LNCAP (cell line): ENCODE measurements at regions not wholly inside any gene's neighbourhood (a gene's known extent, or its start where the extent isn't known, plus 50 kb on each side); places are given as distances from the start of the nearest gene placed in this dataset.

ENCODE experiments used
- TF ChIP-seq, protein P1 (sequence below): fragments of 450-650 bp; IDR thresholded peaks from 2 replicates; pipeline ENCODE4 v1.5.1; 2017; ENCODE audit warnings: mild to moderate bottlenecking

DNA sequence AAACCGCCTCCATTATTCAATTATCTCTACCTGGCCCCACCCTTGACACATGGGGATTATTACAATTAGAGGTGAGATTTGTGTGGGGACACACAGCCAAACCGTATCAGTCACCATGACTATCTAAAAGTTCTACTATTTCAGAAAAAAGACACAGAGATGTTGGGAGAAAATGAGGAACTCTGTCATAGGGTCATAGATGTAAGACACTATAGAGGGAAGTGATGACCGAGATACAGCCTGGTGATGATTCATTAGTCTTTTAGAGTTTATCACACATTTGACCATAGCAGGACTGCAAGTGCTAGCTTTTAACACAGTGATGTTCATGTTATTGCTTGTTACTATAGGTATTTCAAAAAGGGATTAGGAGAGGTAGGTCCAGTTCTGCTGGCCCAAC lies 357.0 kb upstream of the AADAT start:
- TF ChIP-seq, protein P1, sequence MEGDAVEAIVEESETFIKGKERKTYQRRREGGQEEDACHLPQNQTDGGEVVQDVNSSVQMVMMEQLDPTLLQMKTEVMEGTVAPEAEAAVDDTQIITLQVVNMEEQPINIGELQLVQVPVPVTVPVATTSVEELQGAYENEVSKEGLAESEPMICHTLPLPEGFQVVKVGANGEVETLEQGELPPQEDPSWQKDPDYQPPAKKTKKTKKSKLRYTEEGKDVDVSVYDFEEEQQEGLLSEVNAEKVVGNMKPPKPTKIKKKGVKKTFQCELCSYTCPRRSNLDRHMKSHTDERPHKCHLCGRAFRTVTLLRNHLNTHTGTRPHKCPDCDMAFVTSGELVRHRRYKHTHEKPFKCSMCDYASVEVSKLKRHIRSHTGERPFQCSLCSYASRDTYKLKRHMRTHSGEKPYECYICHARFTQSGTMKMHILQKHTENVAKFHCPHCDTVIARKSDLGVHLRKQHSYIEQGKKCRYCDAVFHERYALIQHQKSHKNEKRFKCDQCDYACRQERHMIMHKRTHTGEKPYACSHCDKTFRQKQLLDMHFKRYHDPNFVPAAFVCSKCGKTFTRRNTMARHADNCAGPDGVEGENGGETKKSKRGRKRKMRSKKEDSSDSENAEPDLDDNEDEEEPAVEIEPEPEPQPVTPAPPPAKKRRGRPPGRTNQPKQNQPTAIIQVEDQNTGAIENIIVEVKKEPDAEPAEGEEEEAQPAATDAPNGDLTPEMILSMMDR = no peak

DNA sequence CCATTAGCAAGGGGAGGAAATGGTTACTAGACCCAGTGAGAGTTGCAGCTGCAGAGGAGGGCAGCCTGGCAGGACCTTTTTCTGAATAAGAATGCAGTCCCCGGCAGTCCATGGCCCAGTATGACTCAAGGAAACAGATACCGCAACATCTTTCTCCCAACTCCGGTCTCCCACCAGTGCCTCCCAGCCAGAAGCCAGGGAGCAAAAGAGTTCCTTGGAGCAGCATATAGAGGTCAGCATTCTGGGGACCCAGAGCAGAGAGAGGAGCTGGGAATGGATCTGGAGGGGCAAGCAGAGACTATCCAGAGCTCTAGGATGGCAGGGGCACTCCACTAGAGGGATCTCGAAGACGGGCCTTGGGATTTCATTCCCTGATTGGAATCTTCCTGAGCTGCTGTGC lies 339.2 kb upstream of the AADAT start:
- TF ChIP-seq, protein P1 = no peak

DNA sequence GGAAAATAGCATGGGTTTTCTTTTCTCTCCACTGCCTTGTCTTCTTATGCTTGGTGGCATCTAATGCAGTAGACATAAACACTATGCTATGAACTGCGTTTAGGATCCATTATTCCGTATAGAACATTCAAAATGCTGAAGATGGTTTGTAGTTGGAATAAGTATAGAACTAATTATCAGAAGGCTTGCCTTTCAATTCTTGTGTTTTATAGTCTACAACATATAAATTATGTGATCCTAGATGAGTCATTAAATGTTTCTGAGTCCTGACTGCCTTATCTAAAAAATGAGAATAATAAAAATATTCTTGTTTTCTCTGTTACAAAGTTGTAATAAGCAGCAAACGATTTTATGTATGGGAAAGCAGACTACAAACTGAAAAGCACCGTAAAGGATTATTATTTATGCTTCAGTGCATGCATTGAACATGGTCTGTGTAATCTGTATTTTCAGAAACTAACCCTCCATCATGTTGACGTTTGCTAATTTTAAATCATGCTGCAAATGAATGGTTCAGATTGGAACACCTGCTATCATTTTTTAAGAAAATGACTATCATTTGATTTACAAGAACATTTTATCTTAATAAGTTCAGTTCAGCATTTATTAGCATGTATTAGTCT lies 335.9 kb upstream of the AADAT start:
- TF ChIP-seq, protein P1 = no peak

DNA sequence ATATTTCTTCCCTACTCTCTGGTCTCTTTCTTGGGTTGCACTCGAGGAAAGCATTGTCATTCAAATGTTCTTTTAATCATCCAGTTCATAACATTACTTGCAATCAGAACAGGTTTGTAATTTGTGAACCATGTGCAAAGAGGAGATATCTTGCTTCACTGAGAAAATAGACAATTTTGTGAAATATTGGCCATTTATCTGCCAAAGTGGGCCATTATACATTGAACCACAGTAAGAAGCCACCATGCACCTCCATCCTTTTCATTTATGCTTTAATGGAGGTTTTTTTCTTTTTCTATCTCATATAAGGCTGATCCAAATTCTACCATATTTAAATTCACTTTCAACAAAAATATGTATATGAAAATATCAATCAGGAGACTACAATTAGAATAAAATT lies 335.3 kb upstream of the AADAT start:
- TF ChIP-seq, protein P1 = no peak

DNA sequence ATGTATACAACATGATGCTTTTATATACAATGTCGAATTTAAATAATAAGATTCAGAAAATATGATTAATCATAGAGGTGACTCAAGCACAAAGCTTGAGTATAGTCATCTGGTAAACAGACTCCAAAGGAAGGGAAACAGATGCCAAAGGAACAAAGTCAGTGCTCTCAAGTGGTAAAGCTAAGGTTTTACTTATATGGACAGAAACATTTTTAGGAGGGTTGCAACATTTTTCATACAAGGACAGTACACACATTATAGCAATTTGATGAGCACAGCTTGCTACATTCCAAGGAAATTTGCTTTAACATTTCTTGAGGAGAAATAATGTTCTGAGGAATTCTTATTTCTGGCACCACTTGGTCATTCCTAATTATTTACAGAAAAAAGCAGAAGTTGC lies 333.4 kb upstream of the AADAT start:
- TF ChIP-seq, protein P1 = no peak

DNA sequence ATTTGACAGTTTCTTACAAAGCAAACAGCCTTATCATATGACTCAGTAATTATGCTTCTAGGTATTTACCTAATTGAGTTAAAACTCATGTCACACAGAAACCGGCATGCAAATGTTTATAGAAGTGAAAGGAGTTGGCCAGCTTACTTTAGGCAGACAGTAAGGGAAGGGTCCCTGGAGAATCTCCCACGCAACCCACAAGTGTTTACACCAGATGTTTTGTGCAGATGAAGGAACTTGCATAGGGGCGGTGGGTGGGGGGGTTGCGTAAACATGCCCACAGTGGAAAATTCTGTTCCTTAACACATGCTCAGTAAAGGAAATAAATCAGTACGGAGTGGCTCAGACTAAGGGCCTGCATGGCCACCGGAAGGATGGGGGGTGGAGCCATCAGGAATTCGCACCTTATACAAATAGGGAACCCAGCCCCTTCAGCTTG lies 330.5 kb upstream of the AADAT start:
- TF ChIP-seq, protein P1 = no peak

DNA sequence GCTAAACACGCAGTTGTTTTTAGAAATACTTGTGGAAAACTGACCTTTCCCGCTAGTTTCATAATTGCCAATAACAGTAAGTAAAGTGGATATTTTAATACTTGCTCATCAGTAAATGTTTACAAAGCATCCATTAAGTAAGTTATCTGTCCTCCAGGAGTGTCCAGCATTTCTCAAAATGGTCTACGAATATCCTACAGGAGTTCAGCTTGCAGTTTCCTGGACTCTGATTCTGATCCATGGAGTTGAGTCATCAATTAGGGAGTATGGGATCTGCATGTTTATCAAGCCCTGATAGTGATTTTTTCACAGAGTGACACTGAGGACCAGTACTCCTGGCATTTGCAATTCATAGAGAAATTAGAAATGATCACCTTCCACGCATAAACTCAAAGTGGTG lies 325.2 kb upstream of the AADAT start:
- TF ChIP-seq, protein P1 = no peak

DNA sequence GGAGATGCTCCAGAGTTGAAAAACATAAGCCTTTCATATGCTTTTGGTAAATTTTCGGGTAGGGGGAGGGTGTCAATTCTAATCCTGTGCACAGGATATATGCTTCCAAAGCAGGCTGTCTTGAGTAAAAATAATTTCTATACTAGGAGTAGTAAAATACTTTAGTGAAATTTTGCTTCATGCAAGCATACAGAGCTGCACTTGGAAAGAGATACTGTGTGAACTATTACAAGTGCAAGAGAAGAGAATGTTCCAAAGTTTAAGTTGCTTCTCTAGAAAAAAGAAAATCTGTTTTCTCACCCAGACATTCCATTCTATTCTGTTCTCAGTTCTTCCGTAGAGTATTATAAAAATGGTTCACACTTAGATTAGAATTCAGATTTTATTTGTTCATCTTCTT lies 324.6 kb upstream of the AADAT start:
- TF ChIP-seq, protein P1 = no peak
